ENCODE measurements at regions not wholly inside any gene's neighbourhood (a gene's known extent, or its start where the extent isn't known, plus 50 kb on each side); places are given as distances from the start of the nearest gene placed in this dataset.

GRCh38 chr9:14535161-14535955 lies 157.9 kb downstream of the ZDHHC21 start:
- no peak for DNase-seq
- no peaks in the 10 kb centered on the region for H3K9me3 ChIP-seq
- H3K27ac ChIP-seq: no peak overlapping the region
- TF ChIP-seq POLR2A (IDR thresholded peaks at IDR 0.05): no peak
- TF ChIP-seq CTCF (IDR thresholded peaks at IDR 0.05): no peak
- no peak overlapping the region for H3K4me3 ChIP-seq
- no peaks in the 10 kb centered on the region for H3K4me1 ChIP-seq
- no peaks in the 10 kb centered on the region for H3K36me3 ChIP-seq
- H3K27me3 ChIP-seq: no peaks in the 10 kb centered on the region

GRCh38 chr9:14533867-14534640 lies 159.2 kb downstream of the ZDHHC21 start:
- no peak for TF ChIP-seq POLR2A (IDR thresholded peaks at IDR 0.05)
- no peak for TF ChIP-seq CTCF (IDR thresholded peaks at IDR 0.05)
- Histone ChIP-seq H3K4me1 (no peaks in the 10 kb centered on the region), H3K4me3 (no peak overlapping the region), H3K36me3 (no peaks in the 10 kb centered on the region), H3K9me3 (no peaks in the 10 kb centered on the region), H3K27ac (no peak overlapping the region), H3K27me3 (no peaks in the 10 kb centered on the region)
- DNase-seq: no peak

GRCh38 chr9:14532456-14533115 lies 160.6 kb downstream of the ZDHHC21 start:
- H3K27me3 ChIP-seq: no peaks in the 10 kb centered on the region
- no peak overlapping the region for H3K4me3 ChIP-seq
- H3K4me1 ChIP-seq: no peaks in the 10 kb centered on the region
- no peak for DNase-seq
- H3K36me3 ChIP-seq: no peaks in the 10 kb centered on the region
- no peaks in the 10 kb centered on the region for H3K9me3 ChIP-seq
- no peak overlapping the region for H3K27ac ChIP-seq
- TF ChIP-seq POLR2A (IDR thresholded peaks at IDR 0.05): no peak
- no peak for TF ChIP-seq CTCF (IDR thresholded peaks at IDR 0.05)

- H3K4me3 ChIP-seq: no peak overlapping the region
- no peaks in the 10 kb centered on the region for H3K4me1 ChIP-seq
- H3K36me3 ChIP-seq: no peaks in the 10 kb centered on the region
- no peaks in the 10 kb centered on the region for H3K9me3 ChIP-seq
- no peaks in the 10 kb centered on the region for H3K27me3 ChIP-seq
- TF ChIP-seq CTCF (IDR thresholded peaks at IDR 0.05) (no peak), POLR2A (IDR thresholded peaks at IDR 0.05) (no peak)
- DNase-seq: no peak
- no peak overlapping the region for H3K27ac ChIP-seq
Observed at GRCh38 chr9:14531341-14532269, 161.6 kb downstream of the ZDHHC21 start.

- TF ChIP-seq CTCF (IDR thresholded peaks at IDR 0.05) (no peak), POLR2A (IDR thresholded peaks at IDR 0.05) (no peak)
- Histone ChIP-seq H3K4me1 (no peaks in the 10 kb centered on the region), H3K27me3 (no peaks in the 10 kb centered on the region), H3K9me3 (no peaks in the 10 kb centered on the region), H3K4me3 (no peak overlapping the region), H3K36me3 (no peaks in the 10 kb centered on the region), H3K27ac (no peak overlapping the region)
- DNase-seq: no peak
Observed at GRCh38 chr9:14530841-14531240, 162.4 kb downstream of the ZDHHC21 start.

Data from Peyer's patch (tissue), 4 donors.